GM12878 (cell line): ENCODE measurements at regions not wholly inside any gene's neighbourhood (a gene's known extent, or its start where the extent isn't known, plus 50 kb on each side); places are given as distances from the start of the nearest gene placed in this dataset.

Experiments used
- ATAC-seq: fragments of 200-7000 bp; cut with Tn5 transposase; 3 replicates; pipeline ENCODE4 v1.9.1; 2020; ENCODE audit warnings: mild to moderate bottlenecking, moderate library complexity
- BruUV-seq: library from RNA; stranded (reverse); fragments of 400-500 nt; replicated peaks from 2 replicates; lab custom pipeline; 2021; lab: Mats Ljungman, UMichigan
- CTCF ChIA-PET: fragments of 300-600 bp; sonication (Branson Sonifier 250); formaldehyde crosslinking; extraction: SDS; loops from one replicate; lab custom pipeline; 2021; ENCODE audit warnings: inconsistent platforms; lab: Yijun Ruan, JAX
- POLR2A ChIA-PET: fragments of 350-600 bp; formaldehyde crosslinking; extraction: SDS; loops from one replicate; lab custom pipeline; 2021; ENCODE audit warnings: inconsistent platforms; lab: Charles Lee
- RAD21 ChIA-PET: fragments of 300-600 bp; sonication (Branson Sonifier 250); formaldehyde crosslinking; loops from one replicate; lab custom pipeline; 2023; ENCODE audit warnings: antibody characterized with exemption; ENCODE audit not compliant: unreplicated experiment; lab: Charles Lee
- SMC1A ChIA-PET: fragments of 300-600 bp; sonication (Branson Sonifier 250); formaldehyde crosslinking; loops from one replicate; lab custom pipeline; 2023; ENCODE audit not compliant: unreplicated experiment, uncharacterized antibody; lab: Charles Lee
- DNase-seq: peaks from one replicate; pipeline ENCODE4 v3.0.0-alpha.2; 2011; ENCODE audit warnings: low read depth, low spot score
- FAIRE-seq: peaks from 3 replicates; lab custom pipeline; 2011; peaks lifted over from hg19 to GRCh38; lab: Jason Lieb, UNC
- H2AFZ ChIP-seq: 2 replicates; pipeline ENCODE4 v1.6.0; 2011; ENCODE audit warnings: low read depth, low read length, control low read depth; ENCODE audit not compliant: control insufficient read depth
- H3K27ac ChIP-seq: 2 replicates; pipeline ENCODE4 v1.5.1; 2011; ENCODE audit warnings: control low read depth; ENCODE audit not compliant: control insufficient read depth, insufficient read depth
- H3K27me3 ChIP-seq, 2 experiments: replicated peaks in 1 of 2; 2 replicates each; pipeline versions ENCODE4 v1.6.0 to v1.6.1; 2011; ENCODE audit warnings: low read length in 1 of 2; ENCODE audit not compliant: control insufficient read depth in 2 of 2, insufficient read depth in 2 of 2
- H3K36me3 ChIP-seq, 2 experiments: 2 replicates each; pipeline ENCODE4 v1.5.1; 2011; ENCODE audit warnings: low read length in 1 of 2; ENCODE audit not compliant: control insufficient read depth in 2 of 2, insufficient read depth in 2 of 2
- H3K4me1 ChIP-seq: 2 replicates; pipeline ENCODE4 v1.6.1; 2011; ENCODE audit warnings: mild to moderate bottlenecking, low read length, moderate library complexity, mixed read lengths; ENCODE audit not compliant: control insufficient read depth, insufficient read depth
- H3K4me2 ChIP-seq: 2 replicates; pipeline ENCODE4 v1.6.0; 2011; ENCODE audit warnings: control low read depth; ENCODE audit not compliant: control insufficient read depth, insufficient read depth
- H3K4me3 ChIP-seq: fragments of 200-600 bp; sonication (generic); 2 replicates; pipeline ENCODE4 v1.5.1; 2016
- H3K79me2 ChIP-seq: 2 replicates; pipeline ENCODE4 v1.6.0; 2011; ENCODE audit warnings: low read length; ENCODE audit not compliant: control insufficient read depth, insufficient read depth
- H3K9ac ChIP-seq: 2 replicates; pipeline ENCODE4 v1.8.0; 2011; ENCODE audit warnings: low read length, control low read depth, mixed read lengths; ENCODE audit not compliant: control insufficient read depth, insufficient read depth
- H3K9me3 ChIP-seq: replicated peaks from 3 replicates; pipeline ENCODE4 v1.5.1; 2011; ENCODE audit warnings: mild to moderate bottlenecking, low read length; ENCODE audit not compliant: control insufficient read depth, insufficient read depth
- H4K20me1 ChIP-seq: 2 replicates; pipeline ENCODE4 v1.6.0; 2011; ENCODE audit not compliant: control insufficient read depth, insufficient read depth
- CHD1 ChIP-seq: IDR thresholded peaks from 2 replicates; pipeline ENCODE4 v1.6.1; 2012; ENCODE audit warnings: low read depth, low read length, improper control_type of control experiment
- KDM1A ChIP-seq: fragments of 200-600 bp; sonication (generic); IDR thresholded peaks from 2 replicates; pipeline ENCODE4 v1.6.1; 2016; ENCODE audit warnings: borderline replicate concordance
- NFYB ChIP-seq: IDR thresholded peaks from 2 replicates; pipeline ENCODE4 v1.6.1; 2011; ENCODE audit warnings: low read depth, mild to moderate bottlenecking, low read length, improper control_type of control experiment, moderate library complexity; ENCODE audit not compliant: insufficient read depth
- NR2C2 ChIP-seq: IDR thresholded peaks from 2 replicates; pipeline ENCODE4 v1.6.1; 2011; ENCODE audit warnings: borderline replicate concordance, low read depth; ENCODE audit not compliant: control insufficient read depth, insufficient read length
- PAX5 ChIP-seq: IDR thresholded peaks from 2 replicates; pipeline ENCODE4 v1.6.1; 2011; ENCODE audit warnings: low read depth, low read length, borderline replicate concordance
- RB1 ChIP-seq: fragments of 450-650 bp; formaldehyde crosslinking; IDR thresholded peaks from 2 replicates; pipeline ENCODE4 v1.6.1; 2017; ENCODE audit warnings: mild to moderate bottlenecking, borderline replicate concordance
- STAT1 ChIP-seq: fragments of 450-650 bp; conservative IDR thresholded peaks from 2 replicates; pipeline ENCODE4 v1.6.1; 2014; ENCODE audit warnings: antibody characterized with exemption, mild to moderate bottlenecking
- STAT3 ChIP-seq: IDR thresholded peaks from 2 replicates; pipeline ENCODE4 v1.6.1; 2011; ENCODE audit warnings: low read depth, low read length, improper control_type of control experiment
- TAF1 ChIP-seq: IDR thresholded peaks from 2 replicates; pipeline ENCODE4 v1.6.1; 2011; ENCODE audit warnings: mild to moderate bottlenecking, low read depth, low read length, borderline replicate concordance
- ZNF384 ChIP-seq: IDR thresholded peaks from 2 replicates; pipeline ENCODE4 v1.6.1; 2012; ENCODE audit warnings: low read depth, mild to moderate bottlenecking, low read length, improper control_type of control experiment, borderline replicate concordance
- WGBS: methylation state at CpG from one replicate; pipeline ENCODE4 v1.1.6; 2016; ENCODE audit warnings: low lambda C conversion rate; ENCODE audit not compliant: insufficient replicate concordance, insufficient coverage; ENCODE audit errors: missing lambda C conversion rate; 5-methylcytosine and 5-hydroxymethylcytosine counted together
- in situ Hi-C: fragments of 300-500 bp; cut with MboI; formaldehyde crosslinking; loops from 9 replicates; pipeline ENCODE4 v1.14.3; 2018; ENCODE audit warnings: mixed read lengths
- intact Hi-C: fragments of 100-400 bp; cut with micrococcal nuclease; formaldehyde crosslinking; loops from one replicate; pipeline ENCODE4 v1.14.2; 2022; ENCODE audit not compliant: unreplicated experiment
- TF ChIP-seq, protein P1 (sequence below): fragments of 450-650 bp; IDR thresholded peaks from 2 replicates; pipeline ENCODE4 v1.6.1; 2017; ENCODE audit warnings: borderline replicate concordance
- TF ChIP-seq, protein P2 (sequence below): IDR thresholded peaks from 2 replicates; pipeline ENCODE4 v1.6.1; 2012; ENCODE audit warnings: low read depth, low read length, improper control_type of control experiment

DNA sequence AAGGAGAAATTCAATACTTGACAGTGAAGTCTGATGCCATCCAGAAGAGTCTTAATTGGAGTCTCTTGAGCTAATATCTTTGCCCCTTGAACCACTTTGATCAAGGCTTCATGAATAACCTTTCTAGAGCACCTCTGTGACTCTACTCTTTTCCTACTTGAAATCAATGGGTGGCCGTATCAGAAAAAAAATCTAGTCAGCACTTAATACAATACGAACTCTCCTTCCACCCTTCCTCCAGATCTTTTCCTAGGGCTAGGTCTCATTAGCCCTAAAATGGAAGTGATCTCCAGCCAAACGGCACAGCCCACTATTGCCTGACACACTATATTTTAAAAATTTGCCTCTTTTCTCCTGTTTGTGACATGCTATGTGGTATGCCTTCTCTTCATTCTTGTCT lies 129.6 kb upstream of the TLL1 start (continued):
- TF ChIP-seq PAX5 (no peak), TAF1 (no peak), ZNF384 (no peak)

DNA sequence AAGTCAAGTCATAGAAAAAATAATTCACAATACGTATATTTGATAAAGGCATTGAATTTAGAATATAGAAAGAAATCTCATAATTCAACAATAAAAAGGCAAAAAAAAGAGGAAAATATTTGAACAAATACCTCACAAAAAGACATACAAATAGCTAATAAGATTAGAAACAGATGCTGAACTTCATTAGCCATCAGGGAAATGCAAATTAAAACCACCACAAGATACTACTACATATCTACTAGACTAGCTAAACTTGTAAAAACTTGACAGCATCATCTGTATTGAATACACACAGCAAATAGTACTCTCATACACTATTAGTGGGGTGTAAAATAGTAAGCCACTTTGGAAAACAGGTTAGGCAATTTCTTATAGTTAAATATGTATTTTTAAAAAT lies 128.7 kb upstream of the TLL1 start:
- no peaks in the 10 kb centered on the region for H3K9me3 ChIP-seq
- ChIA-PET SMC1A (no interaction called here), POLR2A (no interaction called here), RAD21 (no interaction called here), CTCF (no interaction called here)
- no TSS peak for BruUV-seq
- H3K79me2 ChIP-seq: no peaks in the 10 kb centered on the region
- DNase-seq (no peak), ATAC-seq (no peak), FAIRE-seq (no peak)
- TF ChIP-seq, protein P1, sequence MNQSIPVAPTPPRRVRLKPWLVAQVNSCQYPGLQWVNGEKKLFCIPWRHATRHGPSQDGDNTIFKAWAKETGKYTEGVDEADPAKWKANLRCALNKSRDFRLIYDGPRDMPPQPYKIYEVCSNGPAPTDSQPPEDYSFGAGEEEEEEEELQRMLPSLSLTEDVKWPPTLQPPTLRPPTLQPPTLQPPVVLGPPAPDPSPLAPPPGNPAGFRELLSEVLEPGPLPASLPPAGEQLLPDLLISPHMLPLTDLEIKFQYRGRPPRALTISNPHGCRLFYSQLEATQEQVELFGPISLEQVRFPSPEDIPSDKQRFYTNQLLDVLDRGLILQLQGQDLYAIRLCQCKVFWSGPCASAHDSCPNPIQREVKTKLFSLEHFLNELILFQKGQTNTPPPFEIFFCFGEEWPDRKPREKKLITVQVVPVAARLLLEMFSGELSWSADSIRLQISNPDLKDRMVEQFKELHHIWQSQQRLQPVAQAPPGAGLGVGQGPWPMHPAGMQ: no peak
- TF ChIP-seq, protein P2, sequence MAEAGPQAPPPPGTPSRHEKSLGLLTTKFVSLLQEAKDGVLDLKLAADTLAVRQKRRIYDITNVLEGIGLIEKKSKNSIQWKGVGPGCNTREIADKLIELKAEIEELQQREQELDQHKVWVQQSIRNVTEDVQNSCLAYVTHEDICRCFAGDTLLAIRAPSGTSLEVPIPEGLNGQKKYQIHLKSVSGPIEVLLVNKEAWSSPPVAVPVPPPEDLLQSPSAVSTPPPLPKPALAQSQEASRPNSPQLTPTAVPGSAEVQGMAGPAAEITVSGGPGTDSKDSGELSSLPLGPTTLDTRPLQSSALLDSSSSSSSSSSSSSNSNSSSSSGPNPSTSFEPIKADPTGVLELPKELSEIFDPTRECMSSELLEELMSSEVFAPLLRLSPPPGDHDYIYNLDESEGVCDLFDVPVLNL: no peak
- no peak for TF ChIP-seq CHD1
- no peak for TF ChIP-seq NR2C2
- no peak for TF ChIP-seq RB1
- TF ChIP-seq NFYB: no peak
- TF ChIP-seq STAT1: no peak
- no peak for TF ChIP-seq STAT3
- TF ChIP-seq KDM1A: no peak
- H3K27me3 ChIP-seq: no peaks in the 10 kb centered on the region
- WGBS: 0% methylated on average over 1 of the region's 1 CpG
- no peaks in the 10 kb centered on the region for H3K4me1 ChIP-seq
- in situ Hi-C loops (no loop called here), intact Hi-C loops (no loop called here)
- no peak overlapping the region for H3K4me3 ChIP-seq
- H3K9ac ChIP-seq: no peak overlapping the region
- H3K4me2 ChIP-seq: no peak overlapping the region
- H2AFZ ChIP-seq: no peak overlapping the region
- no peak overlapping the region for H3K27ac ChIP-seq
- H4K20me1 ChIP-seq: no peaks in the 10 kb centered on the region
- H3K36me3 ChIP-seq: no peaks in the 10 kb centered on the region
